ENCODE measurements at regions not wholly inside any gene's neighbourhood (a gene's known extent, or its start where the extent isn't known, plus 50 kb on each side); places are given as distances from the start of the nearest gene placed in this dataset.

DNA sequence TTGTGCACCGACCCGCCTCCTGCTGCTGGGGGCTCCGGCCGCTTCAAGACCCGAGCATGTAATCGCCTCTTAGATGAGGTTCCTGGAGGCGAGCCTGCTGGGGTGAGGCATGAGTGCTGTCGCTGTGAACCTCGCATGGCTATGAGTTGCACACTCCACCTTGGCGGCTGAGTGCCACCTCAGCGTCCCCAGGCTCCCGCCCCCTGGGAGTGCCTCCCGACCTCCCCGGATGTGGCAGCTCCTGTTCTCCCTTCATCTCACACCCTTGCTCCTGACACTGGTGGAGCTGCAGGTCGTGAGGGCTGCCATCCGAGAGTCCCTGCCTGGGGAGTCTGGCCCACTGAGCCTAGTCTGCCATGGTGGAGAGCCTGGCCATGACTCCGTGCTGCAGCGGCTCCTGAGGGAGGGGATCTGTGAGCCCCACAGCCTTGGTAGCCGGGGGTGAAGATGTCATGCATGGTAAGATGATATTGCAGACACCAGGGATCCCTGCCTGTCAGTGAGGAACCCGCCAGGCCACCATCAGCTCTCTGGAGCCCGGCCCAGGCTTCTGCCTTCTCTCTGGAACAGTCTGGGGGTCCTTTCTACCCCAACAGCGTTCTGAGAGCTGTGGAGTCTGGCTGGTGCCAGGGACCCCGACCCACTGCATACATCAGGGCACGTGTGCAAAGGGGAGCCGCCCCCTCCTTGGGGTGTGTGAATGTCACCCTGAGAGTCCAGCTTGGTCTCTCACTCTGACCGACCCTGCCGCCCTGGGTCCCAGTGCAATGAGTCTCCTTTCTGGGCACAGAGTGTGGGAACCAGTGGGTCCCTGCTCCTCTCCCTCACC, 61.6 kb upstream of the HS6ST1 start:
- no peak for DNase-seq

DNA sequence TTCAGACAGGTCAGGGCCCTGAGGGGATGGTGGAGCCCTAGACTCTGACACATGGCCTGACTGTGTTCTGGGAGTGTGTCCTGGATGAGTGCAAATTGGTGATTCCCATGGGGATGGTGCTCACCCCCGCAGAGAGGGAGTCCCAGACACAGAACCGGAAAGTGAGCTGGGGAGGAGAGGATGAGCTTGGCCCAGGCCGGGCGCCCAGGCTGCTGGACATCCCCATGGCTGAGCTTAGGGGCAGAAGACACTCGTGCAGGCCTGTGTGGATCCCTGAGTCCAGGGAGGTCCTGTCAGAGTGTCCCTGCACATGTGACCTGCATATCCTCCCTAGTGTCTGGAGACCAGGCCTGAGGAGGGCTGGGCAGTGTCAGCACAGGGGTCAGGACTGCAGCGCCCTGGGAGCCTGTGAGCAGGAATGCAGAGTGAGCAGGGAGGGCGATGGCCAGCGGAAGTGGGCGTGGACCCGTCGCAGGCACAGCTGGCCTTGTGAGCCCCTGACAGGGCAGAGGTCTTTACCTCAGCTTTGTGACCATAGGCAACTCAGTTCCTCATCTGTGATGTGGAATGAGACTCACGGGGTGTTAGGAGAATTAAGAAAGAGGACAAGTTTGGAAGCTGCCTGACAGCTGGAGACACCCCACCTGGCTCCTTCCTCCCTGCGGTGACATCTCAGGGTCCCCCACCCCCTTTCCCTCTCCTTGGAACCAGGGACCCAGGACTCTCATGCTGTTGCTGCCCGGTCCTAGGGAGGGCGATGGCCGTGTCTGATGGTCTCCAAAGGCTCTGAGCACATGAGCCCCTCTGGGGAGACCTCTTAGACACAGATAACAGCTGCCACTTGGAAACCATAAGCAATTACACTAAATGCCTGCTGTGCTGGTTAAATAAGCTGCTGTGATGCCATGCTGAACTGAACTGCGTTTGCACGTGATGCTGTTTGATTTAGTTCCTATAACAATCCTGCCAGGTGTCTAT, 62.6 kb upstream of the HS6ST1 start:
- DNase-seq = no peak

DNA sequence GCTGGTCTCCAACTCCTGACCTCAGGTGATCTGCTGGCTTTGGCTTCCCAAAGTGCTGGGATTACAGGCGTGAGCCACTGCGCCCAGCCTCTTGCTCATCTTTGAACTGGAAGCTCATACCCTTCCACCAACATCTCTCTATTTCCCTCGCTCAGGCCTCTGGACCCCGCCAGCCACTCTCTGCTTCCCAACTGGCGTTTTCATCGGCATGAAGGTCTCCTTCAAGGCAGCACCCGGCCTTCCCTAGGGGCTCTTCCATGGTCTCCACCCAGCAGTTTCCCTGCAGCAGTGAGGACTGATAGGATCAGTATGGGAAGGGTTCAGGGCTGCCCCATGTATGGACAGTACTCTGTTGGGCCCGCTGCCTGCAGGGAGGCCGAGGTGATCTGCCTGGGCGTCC, 65.8 kb upstream of the HS6ST1 start:
- no peak for DNase-seq

DNA sequence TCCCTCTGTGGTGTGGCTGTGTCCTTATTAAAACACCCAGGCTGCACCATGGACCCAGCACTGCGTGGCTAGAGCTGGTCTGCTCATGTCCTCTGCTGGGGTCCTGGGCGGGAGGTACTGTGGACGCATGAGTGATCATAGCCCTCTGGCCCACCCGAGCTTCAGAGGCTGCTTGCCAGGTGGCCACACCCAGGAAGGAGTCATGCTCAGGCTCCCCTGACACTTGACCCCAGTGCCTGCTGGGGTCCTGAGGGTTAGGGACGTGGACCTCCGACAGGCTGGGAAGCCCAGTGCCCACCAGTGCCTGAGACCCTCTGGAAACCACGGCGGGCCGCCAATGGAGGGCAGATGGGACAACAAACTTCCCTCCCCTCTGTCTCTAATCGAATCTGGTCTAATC, 66.3 kb upstream of the HS6ST1 start:
- no peak for DNase-seq

DNA sequence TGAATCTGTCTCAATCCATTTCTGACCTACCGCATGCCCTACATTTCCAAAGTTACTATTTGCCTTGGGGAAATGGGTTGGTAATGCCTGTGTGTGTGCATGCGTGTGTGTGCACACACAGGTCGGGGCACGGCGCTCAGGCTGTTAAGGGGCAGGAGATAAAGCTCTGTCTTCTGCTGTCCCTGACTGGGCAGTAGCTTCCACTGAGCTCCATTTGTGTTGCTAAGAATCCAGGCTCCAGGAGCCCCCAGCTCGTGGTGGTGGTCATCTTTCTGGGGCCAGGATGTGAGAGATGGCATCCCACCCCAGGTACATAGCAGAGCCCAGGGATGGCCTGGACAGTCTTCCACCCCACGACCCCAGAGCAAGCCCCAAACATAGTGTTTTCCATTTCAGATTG, 66.7 kb upstream of the HS6ST1 start:
- DNase-seq = no peak

DNA sequence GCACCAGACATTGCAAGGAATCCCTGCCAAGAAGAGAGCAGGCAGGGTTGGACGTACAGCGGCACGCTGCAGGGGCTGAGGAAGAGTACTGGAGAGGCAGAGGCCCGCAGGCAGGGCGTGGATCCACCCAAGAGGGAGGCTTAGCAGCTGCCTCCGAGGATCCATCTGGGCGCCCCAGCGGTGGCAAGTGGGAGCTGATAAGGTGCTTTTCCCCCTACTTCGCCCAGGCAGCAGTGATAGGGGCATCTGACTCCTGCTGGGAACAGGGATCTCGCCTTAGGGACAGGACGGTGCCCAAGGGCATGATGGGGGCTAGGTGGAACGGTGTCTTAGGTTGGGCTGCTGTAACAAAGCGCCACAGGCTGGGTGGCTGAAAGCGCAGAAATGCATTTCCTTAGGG, 67.4 kb upstream of the HS6ST1 start:
- DNase-seq = no peak

DNA sequence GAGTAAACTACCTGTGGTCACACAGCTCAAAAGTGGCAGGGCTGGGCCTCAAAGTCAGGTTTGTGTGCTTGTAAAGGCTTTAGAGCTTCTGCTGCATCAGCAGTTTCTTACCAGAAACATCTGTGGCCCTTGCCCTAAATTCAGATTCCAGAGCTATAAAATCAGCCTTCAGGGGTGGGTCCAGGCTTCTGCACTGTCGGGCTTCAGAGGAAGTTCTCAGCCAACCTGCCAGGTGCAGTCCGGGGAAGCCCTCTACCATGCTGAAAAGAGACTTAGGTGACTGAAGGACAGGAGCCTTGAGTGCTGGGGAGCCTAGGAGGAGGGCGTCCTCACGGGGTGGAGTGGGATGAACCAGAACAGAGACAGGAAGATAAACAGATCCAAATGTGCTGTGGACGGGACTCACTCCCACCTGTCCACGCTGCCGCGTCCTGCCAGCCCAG, 69.9 kb upstream of the HS6ST1 start:
- DNase-seq = no peak

DNA sequence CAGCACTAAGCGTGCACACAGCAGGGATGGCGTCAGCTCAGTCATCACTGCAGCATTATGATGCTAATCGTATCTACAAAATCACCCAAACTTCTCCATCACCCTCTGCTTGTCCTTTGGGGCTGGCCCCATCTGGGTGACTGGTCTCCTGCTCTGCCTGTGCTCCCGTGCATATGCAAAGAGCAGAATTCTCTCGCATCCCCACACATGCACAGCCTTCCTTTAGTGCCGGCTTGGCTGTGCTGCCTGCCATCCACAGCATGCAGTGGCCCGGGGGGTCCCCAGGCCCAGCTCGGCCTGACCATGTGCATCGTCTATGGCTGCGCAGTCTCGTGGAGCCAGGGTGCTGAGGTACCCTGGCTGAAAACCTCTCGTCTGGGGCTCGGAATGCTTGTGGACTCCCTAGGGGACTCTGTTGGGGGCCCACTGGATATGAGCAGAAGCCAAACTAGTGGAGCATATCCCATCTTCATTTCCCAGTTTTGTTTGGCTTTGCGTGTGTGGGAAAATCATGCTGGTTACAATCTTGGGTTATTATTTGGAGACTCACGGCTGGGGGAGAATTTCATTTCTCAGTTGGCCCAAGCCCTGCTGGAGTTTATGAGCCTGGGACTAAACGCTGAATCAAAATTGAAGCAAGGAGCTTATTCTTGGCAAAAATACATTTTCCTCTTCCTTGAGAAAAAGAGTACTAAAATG, 70.9 kb upstream of the HS6ST1 start:
- DNase-seq = no peak

DNA sequence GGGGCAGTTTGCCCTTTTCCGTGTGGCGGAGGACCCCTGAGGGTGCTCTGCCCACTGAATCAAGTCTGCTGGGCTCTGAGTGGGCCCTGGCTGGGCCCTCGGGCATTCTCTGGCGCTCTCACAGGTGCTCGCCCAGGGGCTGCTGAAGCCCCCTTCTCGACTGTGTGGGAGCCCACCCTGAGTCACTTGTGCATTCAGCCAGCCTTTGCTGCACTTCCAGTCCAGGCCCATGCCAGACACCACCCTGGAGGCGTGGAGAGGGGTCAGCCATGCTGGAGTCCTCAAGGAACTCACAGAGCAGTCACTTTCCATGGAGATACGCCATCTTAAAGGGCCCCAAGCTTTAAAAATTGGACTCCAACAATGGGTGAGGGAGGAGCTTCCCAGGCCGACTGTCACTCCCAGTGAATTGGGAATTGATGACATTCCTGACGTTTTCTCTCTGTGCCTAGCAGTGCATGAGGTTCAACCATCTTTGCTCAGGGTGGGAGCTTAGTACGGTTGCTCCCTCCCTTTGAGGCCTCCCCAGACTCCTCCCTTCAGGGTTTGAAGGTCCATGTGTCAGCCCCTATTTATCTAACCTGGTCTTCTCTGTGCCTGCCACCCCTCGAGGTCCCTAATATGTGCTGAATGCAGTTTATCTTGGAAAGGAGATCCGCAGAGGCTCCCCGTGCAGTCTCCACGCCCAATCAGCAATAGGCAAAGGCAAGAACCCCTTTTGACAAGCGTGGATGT, 71.8 kb upstream of the HS6ST1 start:
- DNase-seq = no peak

DNA sequence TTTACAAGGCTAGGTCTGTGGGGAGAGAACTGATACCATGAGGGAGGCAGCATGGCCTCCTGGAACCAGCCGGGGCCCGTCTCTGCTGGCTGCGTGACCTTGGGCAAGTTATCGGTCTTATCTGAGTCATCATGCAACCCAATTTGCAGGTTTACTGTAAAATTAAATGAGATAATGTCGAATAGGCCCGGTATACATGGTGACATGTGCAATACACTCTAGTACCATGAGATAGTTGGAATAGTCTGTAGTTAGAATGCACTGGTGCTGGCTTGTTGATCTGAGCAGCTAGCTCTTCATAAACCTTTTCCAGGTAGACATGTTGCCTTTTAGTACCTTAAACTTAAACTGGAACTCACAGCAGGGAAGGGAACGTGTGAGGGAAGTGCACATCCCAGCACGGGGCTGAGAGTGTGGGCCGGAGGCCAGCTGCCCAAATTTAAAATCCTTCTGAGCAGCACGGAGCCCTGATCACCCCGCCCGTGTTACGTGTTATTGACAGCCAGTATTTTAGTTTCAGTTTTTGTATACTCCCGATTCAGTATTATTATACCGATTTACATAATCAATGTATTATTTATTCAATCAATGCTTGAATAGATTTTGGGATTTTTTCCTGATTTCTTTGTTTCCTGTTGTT, 72.4 kb upstream of the HS6ST1 start:
- DNase-seq = no peak

DNA sequence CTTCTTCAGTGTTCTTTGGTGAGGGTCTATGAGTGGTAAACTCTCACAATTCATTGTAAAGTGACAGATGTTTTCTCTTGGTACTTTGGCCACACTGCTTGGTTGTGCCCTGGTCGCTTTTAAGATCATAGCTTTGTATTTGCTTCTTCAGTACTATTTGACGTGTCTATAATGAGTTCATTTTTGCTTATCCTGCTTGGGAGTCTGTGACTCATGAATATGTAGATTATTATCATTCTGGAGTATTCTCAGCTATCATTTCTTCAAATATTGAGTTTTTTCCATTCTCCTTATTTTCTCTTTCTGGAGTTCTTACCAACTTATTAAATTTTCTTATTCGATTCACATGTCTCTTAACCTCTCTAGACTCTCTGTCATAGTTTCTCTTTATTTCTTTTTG, 73.0 kb upstream of the HS6ST1 start:
- DNase-seq = no peak

DNA sequence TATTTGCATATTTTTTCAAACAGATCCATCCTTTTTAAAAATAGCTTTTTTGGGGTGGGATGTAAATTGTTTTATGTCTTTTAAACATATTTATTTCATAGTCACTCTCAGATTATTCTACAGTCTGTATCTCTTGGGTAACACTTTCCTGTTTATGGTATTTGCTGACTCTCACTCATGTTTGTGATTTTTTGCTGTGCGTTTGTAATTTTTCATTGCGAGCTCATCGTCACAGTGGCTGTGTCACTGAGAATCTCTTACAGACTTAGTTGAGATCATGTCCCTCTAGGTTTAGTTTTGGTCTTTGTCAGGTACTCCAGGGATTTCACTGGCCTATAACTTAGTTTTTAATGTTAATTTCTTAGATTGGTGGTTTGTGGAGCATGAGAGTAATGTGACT, 73.5 kb upstream of the HS6ST1 start:
- DNase-seq = no peak

DNA sequence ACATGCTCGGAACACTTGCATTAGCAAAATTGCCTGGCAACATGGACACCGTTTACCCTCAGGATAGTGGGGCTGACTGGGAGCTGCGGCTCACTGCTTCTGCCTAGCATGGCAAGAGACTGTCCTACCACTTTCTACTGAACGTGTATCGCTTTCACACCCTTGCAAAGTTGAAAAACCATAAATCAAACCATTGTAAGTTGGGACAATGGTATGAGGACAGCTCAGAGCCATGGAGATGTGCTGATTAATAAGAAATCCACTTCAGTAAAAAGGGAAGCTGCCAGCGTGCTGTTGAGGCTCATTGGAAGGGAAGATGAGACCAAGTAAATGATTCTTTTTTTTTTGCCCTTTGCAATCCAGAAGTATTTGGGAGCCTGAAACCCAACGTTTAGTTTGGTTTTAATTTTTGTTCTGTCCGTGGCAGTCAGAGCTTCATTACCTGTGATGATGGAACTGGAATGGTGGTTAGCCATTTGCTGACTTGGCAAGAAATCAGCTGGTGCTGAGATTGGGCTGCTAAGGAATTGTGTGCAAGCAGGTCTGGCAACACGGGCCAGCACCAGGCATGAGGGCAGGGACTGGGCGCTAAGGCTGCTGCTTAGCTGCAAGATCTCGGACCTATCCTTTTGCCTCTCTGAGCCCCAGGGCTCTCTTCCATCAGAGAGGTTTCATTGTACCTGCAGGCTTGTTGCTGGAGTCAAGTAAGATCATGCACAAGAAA, 75.5 kb upstream of the HS6ST1 start:
- no peak for DNase-seq

DNA sequence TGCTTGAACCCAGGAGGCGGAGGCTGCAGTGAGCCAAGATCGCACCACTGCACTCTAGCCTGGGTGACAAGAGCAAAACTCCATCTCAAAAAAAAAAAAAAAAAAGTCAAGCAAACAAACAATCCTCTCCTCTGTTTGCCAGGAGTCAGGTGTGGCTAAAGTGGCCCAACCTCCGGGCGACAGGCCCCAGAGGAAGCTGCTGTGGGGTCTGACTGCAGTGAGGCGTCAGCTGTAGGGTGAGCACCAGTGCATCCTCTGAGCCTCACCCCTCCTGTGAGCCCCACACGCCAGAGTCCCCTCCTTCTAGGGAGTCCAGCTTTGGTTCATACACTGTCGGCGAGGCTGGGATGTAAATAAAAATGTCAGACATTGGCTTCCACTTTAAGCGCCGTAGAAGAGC, 76.5 kb upstream of the HS6ST1 start:
- DNase-seq = no peak

DNA sequence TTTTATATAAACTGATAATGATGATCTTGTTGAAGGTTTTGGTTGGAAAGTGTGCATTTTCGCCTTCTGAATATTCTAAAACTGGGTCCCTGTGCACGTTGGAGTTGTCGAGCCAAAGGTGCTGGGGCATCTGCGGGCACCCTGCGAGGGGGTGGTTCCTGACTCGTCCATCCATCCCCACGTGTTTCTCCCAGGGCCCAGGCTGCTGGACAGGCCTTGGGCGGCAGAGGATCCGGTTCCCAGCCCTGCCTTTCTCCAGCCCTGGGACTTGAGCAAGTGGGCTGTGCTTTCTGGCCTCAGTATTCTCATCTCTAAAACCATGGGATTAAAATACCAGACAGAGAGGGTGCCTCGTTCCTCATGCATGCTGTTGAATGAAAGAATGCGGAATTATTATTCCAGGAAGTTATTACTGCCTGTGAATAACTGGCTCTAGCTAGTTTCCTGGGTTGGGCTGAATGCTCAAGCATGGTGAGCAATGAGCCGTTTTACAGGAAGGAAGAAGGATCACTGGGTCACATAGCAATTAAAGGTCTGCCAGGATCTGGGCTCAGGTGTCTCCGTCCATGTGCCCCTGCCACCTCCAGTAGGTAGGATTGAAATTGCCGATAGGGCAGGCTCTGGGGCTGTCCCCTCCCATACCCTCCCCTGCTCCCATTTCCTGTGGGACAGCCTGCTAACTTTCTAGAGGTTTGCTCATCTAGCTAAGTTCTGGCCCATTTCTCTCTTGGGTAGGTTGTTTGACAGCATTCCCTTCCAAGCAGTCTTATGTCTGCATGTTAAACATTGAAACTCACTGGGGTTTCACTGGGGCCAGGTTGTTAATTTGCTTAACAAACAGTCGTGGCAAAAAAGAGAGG, 77.2 kb upstream of the HS6ST1 start:
- no peak for DNase-seq

DNA sequence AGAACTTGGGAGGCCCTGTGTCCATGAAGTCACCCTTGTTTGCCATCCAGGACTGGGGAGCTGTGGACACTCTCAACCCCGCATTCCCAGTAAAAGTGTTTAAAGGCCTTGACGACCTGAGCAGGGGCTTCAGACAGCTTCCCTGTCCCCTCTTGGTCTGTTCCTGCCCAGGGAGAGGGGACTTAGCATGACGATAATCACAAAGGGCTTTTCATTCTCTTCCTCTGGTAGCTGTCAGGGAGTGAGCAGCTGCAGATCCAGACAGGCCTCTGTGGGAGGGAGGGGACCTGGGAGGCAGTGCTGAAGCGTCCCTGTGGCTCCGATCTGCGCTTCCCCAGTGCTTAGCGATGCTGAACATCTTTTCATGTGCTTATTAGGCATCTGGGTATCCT, 77.8 kb upstream of the HS6ST1 start:
- DNase-seq = no peak

DNA sequence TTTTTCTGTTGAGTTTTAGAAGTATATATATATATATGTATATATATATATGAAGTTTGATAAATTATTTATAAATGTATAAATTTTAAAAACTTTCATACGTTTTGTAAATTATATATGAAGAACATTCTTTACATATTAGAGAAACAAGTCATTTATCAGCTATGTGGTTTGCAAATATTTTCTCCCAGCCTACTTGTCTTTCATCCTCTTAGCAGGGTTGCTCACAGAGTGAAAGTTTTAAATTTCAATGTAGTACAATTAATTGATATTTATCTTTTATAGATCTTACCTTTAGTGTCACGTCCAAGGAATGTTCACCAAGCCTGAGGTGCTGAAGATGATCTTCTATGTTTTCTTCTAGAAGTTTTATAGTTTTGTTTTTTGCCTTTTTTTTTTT, 78.3 kb upstream of the HS6ST1 start:
- no peak for DNase-seq

DNA sequence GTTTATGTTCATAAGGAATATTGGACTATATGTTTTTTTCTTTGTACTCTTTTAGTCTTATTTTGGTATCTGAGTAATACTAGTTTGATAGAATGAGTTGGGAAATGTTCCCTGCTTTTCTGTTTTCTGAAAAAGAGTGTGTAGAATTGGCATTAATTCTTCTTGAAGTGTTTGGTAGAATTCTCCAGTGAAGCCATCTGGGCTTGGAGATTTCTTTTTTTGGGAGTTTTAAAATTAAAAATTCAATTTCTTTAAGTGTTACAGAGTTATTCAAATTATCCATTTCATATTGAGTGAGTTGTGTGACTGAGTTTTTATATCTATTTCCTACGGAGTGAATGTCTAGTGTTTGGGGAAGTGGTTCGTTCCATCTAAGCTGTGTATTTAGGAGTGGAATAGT, 80.6 kb upstream of the HS6ST1 start:
- no peak for DNase-seq

DNA sequence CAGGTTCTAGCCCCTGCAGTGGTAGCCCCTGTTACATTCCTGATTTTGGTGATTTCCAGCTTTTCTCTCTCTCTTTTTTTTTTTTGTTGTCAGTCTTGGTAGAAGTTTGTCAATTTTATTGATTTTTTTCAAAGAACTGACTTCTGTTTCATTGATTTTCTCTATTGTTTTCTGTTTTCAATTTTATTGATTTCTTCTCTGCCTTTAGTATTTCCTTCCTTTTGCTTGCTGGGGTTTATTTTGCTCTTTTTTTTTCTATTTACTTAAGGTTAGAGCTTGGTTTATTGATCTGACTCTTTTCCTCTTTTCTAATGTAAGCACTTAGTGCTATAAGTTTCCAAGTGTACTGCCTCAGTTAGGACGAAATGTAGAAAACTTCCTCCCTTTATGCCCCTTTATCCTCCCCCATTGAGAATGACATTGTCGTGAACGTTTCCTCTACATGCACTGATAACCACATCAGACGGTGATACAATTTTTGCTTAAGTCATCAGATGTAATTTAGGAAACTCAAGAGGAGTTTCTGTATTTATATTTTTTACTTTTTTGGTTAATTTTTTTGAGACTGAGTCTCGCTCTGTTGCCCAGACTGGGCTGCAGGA, 81.1 kb upstream of the HS6ST1 start:
- DNase-seq = no peak

DNA sequence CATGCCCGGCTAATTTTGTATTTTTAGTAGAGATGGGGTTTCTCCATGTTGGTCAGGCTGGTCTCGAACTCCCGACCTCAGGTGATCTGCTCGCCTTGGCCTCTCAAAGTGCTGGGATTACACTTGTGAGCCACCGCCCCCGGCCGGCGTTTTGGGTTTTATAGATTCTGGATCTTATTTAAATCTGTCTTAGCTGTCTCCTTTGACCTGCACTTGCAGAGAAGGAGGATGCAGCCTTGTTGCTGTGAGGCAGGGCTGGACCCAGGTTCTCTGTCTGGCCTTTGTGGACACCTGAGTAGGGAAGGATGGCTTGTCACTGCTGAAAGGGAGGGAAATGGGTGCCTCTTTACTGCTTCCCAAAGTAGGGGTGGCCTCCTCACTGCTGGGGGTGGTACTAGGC, 83.0 kb upstream of the HS6ST1 start:
- no peak for DNase-seq
